NCI-H345 treated with DMSO at 0.1 percent for 48 hours (cell line): ENCODE measurements at regions not wholly inside any gene's neighbourhood (a gene's known extent, or its start where the extent isn't known, plus 50 kb on each side); places are given as distances from the start of the nearest gene placed in this dataset.
A peak's percentile ranks its signal among the peaks of the same experiment; 100 is the strongest.

Source experiments
- DNase-seq: peaks from one replicate; lab custom pipeline; 2025; ENCODE audit not compliant: unreplicated experiment; lab: John Stamatoyannopoulos, UW

- no peak for DNase-seq
Measured at GRCh38 chr12:92089559-92089958, 56.1 kb downstream of the BTG1 start.

GRCh38 chr12:92088805-92089204, 56.8 kb downstream of the BTG1 start:
- DNase-seq, result no peak

DNA sequence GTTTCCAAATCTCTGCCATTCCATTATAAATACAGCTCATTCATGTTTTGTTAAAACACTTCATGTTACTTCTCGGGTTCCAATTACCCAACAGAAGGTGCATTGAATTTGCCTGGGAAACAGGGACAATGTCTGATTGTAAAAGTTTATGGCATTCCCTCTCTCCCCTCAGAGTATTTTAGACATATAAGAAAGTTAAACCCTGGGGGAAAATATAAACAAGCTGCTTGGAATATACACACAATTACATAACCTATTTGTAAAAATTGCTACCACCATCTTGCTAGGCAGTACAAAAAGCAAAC, 60.0 kb downstream of the BTG1 start:
- no peak for DNase-seq

DNA sequence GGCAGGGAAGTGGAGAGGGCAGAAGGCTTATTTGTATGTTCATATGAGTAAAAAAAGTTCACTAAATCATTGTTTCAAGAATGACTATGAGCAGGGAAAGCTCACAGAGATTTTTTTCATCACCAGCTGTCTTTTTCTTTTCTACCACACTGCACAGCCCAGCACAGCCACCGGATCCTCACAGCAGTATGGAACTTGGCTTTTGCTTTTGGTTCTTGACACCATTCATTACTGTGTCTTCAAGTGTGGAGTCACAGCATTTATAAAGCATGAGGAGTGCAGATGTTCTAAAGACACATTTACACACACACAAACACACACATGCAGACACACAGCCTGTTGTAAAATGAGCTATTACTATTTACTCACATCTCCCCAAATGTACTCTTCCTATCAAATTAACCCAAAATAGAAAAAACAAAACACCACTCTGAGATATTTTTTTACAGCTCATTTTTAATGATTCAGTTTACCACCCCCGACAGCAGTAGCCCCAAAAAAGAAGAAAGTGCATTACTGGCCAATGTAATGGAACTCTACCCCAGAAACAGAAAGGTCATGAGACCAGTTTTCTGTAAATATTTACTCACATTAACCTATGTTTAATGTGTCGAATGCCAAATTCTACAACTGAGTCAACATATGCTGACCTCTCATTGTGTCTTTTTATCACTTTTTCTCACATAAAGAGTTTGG, 60.5 kb downstream of the BTG1 start:
- no peak for DNase-seq

- DNase-seq, result no peak
Measured at GRCh38 chr12:92080911-92081285, 64.7 kb downstream of the BTG1 start.

GRCh38 chr12:92079054-92079385, 66.6 kb downstream of the BTG1 start:
- no peak for DNase-seq

DNA sequence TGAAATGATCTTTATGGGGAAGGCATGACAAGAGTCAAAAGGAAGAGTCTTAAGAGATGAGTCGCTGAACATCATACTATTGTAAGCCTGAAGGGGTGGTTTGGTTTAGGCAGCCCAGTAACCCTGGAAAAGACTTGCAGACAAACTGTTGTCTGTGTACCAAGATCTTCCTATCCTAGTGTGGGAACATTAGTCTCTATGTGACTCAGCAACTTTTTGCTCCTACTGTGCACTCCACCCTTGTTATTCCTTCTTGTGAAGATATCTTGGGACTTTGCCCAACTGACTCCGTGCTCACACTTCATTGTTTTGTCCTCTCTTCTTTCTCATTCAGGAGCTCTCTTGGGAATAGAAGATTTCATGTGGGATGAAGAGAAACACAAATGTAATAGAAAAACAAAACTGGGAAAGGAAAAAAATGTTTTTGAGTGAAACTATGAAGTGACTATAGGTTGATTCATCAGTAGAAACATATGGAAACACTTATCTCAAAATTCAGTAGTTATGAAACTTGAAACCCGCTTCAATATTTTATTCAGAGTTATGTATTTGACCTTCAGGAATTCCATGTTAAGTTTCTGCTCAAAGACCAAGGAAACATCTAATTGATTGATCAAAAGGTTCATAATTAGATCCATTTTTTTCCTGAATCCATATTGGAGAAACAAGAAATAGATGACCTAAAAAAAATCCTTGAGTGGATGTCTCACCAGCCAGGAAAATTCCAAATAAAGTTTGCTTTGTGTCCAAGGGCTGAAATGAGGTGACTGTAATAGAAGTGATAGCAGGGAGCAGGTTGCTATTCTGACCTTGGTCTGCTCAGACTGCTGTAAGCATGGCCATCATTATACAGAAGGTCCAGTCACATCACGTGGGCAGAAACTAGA, 67.2 kb downstream of the BTG1 start:
- DNase-seq, result no peak

DNA sequence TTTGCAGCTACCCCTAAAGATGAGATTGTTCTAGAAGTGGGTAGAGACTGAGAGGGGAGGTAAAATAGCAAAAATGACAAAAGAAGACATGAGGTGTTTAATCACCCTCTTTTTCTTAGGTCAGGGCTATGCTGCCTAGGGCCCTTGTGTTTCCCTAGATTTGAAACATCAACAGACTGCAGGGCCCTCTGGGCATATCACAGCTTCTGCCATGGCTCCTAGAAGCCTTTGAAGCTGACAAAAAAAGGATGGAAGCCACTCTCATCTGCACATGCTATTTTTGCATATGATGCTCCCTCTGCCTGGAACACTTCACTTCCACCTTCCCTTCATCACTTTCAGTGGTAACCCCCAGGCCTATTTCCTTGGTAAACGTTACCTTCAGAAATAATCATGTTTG, 68.1 kb downstream of the BTG1 start:
- DNase-seq, result no peak

DNA sequence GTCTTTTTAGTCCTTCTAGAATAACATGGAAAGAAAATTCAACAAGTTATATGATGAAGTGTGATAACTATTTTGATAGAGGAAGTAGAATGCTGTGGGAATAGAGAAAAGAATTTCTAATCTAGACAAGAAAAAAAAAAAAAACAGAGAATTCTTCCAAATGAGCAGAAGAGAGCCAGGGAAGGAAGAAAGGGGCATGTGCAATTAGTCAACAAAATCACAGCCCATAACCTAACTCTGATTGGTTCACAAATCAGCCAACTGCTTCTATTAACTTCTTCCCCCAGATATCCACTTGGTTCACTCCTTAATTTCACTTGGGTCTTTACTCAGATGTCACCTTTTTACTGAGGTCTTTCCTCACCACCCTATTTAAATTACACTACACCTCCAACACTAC, 69.5 kb downstream of the BTG1 start:
- DNase-seq, result no peak

DNA sequence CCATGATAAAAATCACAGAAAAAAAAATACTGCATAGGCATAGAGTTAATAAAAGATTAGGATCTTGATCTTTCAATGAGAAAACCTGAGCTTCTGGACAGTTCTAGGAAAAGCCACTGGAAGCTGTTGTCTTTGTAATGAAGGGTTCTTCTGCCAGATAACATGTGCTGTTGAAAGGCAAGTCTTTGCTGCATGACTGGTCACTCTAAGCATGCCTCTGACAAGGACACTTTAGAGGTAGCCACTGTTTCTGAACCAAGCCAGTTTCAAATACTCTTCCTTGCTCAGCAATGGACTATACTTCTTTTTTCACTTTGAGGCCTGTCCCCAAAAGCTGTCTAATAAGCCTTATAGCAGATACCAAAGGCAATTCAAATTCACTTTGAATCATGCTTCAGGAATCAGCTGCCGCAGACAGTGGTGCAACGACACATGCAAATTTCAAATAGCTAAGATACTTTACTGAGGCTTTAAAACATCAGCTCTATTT, 70.2 kb downstream of the BTG1 start:
- no peak for DNase-seq

DNA sequence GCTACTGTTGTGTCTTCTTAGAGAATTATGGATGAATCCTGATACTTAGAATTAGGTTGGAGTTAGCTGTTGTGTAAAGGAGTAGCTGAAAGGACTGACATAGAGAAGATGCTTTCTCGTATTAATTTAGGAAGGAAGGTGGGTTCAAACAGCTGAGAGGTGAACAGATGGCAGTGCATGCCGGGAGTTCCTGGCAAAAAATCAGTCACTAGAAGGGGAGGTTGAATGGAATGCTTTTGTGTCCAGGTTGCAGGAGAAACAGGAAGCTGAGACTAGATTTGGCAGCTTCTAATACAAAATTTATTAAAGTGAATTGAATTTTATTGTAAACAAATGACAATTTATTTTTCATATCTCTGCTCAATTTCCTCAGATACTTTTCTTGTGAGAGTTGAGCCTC, 70.8 kb downstream of the BTG1 start:
- DNase-seq, result no peak

DNA sequence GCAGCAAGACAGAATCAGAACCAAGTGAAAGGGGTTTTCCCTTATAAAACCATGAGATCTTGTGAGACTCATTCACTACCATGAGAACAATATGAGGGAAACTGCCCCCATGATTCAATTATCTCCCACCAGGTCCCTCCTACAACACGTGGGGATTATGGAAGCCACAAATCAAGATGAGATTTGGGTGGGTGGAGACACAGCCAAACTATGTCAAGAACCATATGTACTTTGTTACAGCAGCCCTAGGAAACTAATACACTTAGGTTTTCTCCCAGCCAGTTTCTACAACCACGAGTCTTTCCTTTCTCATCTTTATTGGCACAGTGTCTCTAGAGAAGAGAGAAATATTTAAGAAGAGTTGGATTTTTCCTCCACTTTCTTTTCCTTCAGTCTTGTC, 72.6 kb downstream of the BTG1 start:
- no peak for DNase-seq

- no peak for DNase-seq
Measured at GRCh38 chr12:92072112-92072511, 73.5 kb downstream of the BTG1 start.

DNA sequence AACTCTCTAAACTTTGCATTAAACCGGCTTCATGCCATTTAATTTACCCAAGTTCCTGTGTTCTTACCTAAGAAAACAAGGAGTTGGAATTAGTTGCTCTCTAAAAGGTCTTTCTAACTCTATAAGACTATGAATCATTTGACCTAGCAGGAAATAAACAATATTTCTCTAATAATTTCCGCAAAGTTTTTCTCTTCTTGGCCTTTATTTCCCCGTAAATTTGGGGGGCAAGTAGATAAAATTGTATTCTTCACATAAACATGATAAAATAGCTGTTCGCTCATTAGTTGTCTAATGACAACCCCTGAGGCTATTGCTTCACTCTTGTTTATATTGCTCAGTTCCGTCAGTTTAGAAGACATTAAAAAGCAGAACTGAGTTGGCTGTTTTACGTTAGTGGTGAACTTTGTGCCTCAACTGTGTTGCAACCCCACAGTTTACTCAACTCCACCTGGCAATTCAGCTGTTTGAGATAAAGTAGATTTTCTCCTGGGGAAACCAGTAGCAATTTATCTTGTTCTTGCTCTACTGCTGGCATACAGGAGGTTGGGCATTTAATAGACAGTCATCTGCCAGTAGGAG, 74.7 kb downstream of the BTG1 start:
- DNase-seq, result no peak

GRCh38 chr12:92070054-92070863, 75.4 kb downstream of the BTG1 start:
- DNase-seq, result no peak

- DNase-seq, result peak; percentile 53
Measured at GRCh38 chr12:92068459-92068858, 77.2 kb downstream of the BTG1 start.

- DNase-seq, result no peak
Measured at GRCh38 chr12:92065639-92066038, 80.0 kb downstream of the BTG1 start.

DNA sequence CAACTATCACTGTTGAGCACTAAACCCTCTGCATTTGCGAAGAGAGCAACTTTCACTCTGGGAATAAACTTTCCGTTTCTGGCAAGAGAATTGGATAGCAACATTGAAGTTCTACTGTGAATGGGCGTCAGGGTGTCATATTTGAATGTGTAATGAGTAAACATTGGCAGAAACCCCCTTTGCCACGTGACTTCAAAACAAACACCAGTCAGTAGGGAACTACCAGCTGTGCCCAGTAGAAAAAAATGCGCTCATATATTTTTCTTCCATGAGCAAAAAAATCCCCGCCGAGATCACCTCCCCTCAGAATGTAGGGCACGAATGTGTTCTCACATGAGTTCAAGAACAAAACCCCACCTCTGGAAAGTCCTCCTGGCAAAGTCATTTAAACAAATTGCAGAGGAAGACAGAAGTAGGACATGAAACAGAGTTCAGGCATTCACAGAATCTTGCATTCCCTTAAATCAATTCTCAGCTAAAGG, 80.6 kb downstream of the BTG1 start:
- peak; percentile 83 for DNase-seq

GRCh38 chr12:92064422-92064821, 81.2 kb downstream of the BTG1 start:
- DNase-seq, result peak; percentile 42

DNA sequence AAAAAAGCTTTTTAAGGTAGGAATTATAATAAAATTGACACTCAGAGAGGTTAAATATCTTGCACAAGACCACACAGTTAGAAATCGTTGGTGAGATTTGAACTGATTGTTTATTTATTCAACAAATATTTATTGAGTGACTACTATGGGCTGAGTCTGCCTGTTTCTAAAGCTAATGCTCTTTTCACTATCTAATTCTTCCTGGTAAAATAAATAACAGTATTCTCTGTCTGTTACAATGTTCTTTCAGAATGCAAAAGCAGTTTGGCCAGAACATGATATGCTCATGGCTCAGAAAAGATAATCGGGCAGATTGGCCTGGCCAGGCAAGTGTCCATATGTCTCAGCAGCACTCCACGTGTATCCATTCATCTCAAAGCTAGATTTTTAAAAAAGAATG, 82.0 kb downstream of the BTG1 start:
- no peak for DNase-seq
